Esophagus squamous epithelium (tissue), 5 donors: ENCODE measurements at regions not wholly inside any gene's neighbourhood (a gene's known extent, or its start where the extent isn't known, plus 50 kb on each side); places are given as distances from the start of the nearest gene placed in this dataset.

Experiments used
- DNase-seq: peaks from one replicate; lab custom pipeline; 2025; lab: John Stamatoyannopoulos, UW
- H3K27ac ChIP-seq, 4 donors: fragments of 200-600 bp; sonication (generic); one replicate each; pipeline ENCODE4 v1.5.1; 2016 to 2019; ENCODE audit warnings: mild to moderate bottlenecking in 1 of 4
- H3K27me3 ChIP-seq, 4 donors: fragments of 200-600 bp; sonication (generic); 1 replicate in 3 of 4; 2 replicates in 1 of 4; pipeline versions ENCODE4 v1.5.1 to v1.6.0; 2017 to 2021; ENCODE audit warnings: antibody characterized with exemption in 1 of 4
- H3K36me3 ChIP-seq, 3 donors: fragments of 200-600 bp; sonication (generic); one replicate each; pipeline ENCODE4 v1.5.1; 2016 to 2019
- H3K4me1 ChIP-seq, 3 donors: fragments of 200-600 bp; sonication (generic); one replicate each; pipeline ENCODE4 v1.5.1; 2017 to 2019
- H3K4me3 ChIP-seq, 4 donors: fragments of 200-600 bp; sonication (generic); 1 replicate in 3 of 4; 2 replicates in 1 of 4; pipeline ENCODE4 v1.5.1; 2016 to 2019; ENCODE audit warnings: mild to moderate bottlenecking in 2 of 4, moderate library complexity in 1 of 4
- H3K9me3 ChIP-seq, 3 donors: fragments of 200-600 bp; sonication (generic); one replicate each; pipeline ENCODE4 v1.5.1; 2016 to 2019
- POLR2A ChIP-seq, 4 donors: fragments of 450-650 bp; IDR thresholded peaks; one replicate each; pipeline ENCODE4 v1.6.1; 2017; ENCODE audit warnings: antibody characterized with exemption in 4 of 4, mild to moderate bottlenecking in 4 of 4, moderate library complexity in 3 of 4
- WGBS, 2 donors: methylation state at CpG; one replicate each; pipeline ENCODE4 v1.1.5; 2018; 5-methylcytosine and 5-hydroxymethylcytosine counted together
- intact Hi-C: fragments of 100-400 bp; cut with DNase I; formaldehyde crosslinking; loops from one replicate; pipeline ENCODE4 v1.15.0; 2022
- TF ChIP-seq, protein P1 (sequence below), 6 experiments: fragments of 450-650 bp in 4 of 6; fragments of 200-600 bp in 2 of 6; sonication (generic) in 2 of 6; IDR thresholded peaks; one replicate each; pipeline ENCODE4 v1.5.1; 2016 to 2019; ENCODE audit warnings: antibody characterized with exemption in 6 of 6, mild to moderate bottlenecking in 4 of 6, moderate library complexity in 4 of 6
- donor health status: DM: yes; HTN: yes; CAD: no.

DNA sequence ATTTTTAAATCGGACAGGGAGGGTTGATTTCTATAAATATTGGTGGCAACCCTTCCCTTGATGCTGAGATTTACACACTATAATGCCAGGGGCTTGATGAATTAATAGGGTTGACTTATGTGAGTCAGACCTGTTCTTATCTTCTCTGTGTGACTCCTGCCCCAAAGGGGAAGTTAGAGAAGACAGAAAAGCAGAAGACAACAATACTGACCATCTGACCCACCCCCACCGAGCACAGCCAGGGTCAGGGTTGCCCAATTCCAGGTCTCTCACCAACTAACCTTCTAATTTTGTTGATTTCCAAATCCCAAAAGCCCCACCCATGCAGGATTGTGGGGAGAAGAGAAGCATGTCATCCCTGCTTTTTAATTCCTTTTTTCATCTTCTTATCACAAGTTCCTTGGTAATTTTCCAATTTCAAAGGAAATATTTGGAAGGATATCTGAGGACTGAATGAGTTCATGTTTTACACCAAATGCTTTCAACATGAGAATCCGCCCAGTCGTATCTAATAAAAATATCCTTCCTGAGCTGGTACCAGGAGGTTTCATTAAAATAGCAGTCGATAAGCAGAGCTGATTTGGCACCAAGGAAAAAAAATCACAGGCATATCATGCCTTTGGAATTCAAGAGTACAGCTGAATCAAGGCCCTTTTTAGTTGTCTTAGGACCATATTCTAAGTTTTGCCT lies 603.4 kb upstream of the CDH11 start:
- H3K9me3 ChIP-seq, result no peaks in the 10 kb centered on the region
- no peak for DNase-seq

DNA sequence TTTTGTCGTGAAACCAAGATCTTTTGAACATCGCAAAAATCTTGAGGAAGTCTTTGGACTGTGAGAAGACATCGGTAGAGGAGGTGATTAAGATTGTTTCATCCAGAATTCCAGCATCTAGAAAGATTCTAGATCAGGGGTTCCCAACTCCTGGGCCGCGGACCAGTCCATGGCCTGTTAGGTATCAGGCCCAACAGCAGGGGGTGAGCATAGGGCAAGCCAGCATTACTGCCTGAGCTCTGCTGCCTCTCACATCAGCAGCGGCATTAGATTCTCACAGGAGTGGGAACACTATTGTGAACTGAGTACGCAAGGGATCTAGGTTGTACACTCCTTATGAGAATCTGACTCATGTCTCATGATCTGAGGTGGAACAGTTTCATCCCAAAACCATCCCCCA lies 600.6 kb upstream of the CDH11 start:
- H3K9me3 ChIP-seq, result no peaks in the 10 kb centered on the region
- H3K4me1 ChIP-seq, result peaks cover 0 to 4% (median under 1%) of the 10 kb centered on the region in 3 donors
- no peaks in the 10 kb centered on the region for H3K36me3 ChIP-seq
- no peaks in the 10 kb centered on the region for H3K27me3 ChIP-seq
- intact Hi-C loops, result no loop called here
- no peak overlapping the region for H3K27ac ChIP-seq
- no peak for TF ChIP-seq POLR2A (IDR thresholded peaks at IDR 0.05)
- TF ChIP-seq, protein P1, sequence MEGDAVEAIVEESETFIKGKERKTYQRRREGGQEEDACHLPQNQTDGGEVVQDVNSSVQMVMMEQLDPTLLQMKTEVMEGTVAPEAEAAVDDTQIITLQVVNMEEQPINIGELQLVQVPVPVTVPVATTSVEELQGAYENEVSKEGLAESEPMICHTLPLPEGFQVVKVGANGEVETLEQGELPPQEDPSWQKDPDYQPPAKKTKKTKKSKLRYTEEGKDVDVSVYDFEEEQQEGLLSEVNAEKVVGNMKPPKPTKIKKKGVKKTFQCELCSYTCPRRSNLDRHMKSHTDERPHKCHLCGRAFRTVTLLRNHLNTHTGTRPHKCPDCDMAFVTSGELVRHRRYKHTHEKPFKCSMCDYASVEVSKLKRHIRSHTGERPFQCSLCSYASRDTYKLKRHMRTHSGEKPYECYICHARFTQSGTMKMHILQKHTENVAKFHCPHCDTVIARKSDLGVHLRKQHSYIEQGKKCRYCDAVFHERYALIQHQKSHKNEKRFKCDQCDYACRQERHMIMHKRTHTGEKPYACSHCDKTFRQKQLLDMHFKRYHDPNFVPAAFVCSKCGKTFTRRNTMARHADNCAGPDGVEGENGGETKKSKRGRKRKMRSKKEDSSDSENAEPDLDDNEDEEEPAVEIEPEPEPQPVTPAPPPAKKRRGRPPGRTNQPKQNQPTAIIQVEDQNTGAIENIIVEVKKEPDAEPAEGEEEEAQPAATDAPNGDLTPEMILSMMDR (IDR thresholded peaks at IDR 0.05), result no peak
- 84 to 89% methylated on average over 3 to 7 of the region's 7 CpGs for WGBS, 2 donors
- no peak for DNase-seq
- H3K4me3 ChIP-seq, result no peak overlapping the region

More for the DNA sequence above, 603.4 kb upstream of the CDH11 start:
- peaks cover 0 to 16% (median 5%) of the 10 kb centered on the region in 3 donors for H3K4me1 ChIP-seq
- no peaks in the 10 kb centered on the region for H3K36me3 ChIP-seq
- intact Hi-C loops, result no loop called here
- TF ChIP-seq, protein P1 (IDR thresholded peaks at IDR 0.05), result no peak
- TF ChIP-seq POLR2A (IDR thresholded peaks at IDR 0.05), result no peak
- 51 to 57% methylated on average over 5 of the region's 5 CpGs for WGBS, 2 donors
- no peak overlapping the region for H3K4me3 ChIP-seq
- no peaks in the 10 kb centered on the region for H3K27me3 ChIP-seq
- no peak overlapping the region for H3K27ac ChIP-seq

DNA sequence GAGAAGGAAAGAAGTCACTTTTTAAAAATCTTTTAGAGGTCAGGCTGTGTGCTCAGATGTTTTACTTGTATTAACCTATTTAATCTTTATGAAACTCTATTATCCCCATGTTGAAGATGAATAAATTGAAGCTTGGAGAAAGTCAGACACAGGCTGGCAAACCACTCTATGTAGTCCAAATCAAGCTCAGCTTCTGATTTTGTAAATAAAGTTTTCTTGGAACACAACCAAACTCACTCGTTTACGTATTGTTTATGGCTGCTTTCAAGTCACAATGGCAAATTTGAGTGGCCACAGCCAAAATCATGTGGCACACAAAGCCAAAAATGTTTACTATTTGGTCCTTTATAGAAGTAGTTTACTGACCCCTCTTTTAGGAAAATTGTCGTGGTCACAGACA lies 596.0 kb upstream of the CDH11 start:
- peaks cover 0 to 10% (median 0%) of the 10 kb centered on the region in 4 donors for H3K27me3 ChIP-seq
- no peak overlapping the region for H3K4me3 ChIP-seq
- H3K36me3 ChIP-seq, result no peaks in the 10 kb centered on the region
- no peaks in the 10 kb centered on the region for H3K4me1 ChIP-seq
- DNase-seq, result no peak
- H3K27ac ChIP-seq, result no peak overlapping the region
- TF ChIP-seq, protein P1 (IDR thresholded peaks at IDR 0.05), result no peak
- TF ChIP-seq POLR2A (IDR thresholded peaks at IDR 0.05), result no peak
- WGBS, 2 donors, result 53 to 69% methylated on average over 3 of the region's 3 CpGs
- H3K9me3 ChIP-seq, result no peaks in the 10 kb centered on the region
- intact Hi-C loops, result no loop called here

DNA sequence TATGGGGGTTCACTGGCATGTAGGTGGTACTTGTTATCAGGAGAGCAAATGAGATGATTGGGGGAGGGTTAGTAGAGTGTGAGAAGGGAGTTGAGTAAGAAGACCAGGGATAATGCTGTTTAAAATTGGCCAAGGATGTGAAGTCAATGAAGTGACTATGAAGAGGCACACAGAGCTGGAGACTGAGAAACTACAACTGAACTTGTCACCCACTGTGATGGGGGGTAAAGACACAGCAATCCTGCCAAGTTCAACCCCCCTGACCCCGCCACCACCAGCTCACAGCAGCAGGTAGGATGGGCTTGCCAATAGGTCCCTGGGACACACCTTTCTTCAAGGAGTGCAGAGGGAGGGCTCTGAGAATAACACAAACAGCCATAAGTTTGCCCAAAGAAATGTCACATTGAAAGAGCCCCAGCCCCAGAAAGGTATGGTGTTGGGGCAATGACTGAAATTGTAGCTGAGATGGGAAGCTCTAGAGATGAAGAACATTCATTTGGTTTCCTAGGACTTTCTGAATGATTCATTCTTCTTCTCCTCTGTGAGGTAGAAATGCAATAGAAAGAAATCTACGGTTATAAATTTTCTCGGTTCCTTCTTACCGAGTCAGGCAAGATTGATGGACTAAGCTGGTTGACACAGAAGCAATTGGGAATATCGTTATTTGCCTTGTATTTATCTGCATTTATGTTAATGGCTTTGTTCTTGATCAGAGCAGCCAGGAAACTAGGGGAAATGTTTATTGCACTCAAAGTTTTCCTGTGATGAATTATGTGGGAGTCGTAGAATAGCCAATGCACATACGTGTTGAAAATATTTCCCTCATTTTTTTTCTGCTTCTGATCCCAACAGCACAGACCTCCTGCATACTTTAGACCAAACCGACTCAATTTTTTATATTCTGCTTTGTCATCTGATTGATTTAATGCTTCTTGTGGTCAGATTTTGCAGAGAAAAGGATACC lies 595.2 kb upstream of the CDH11 start:
- 37 to 60% methylated on average over 7 to 8 of the region's 8 CpGs for WGBS, 2 donors

More for the DNA sequence above, 595.2 kb upstream of the CDH11 start:
- no peak for DNase-seq
- H3K36me3 ChIP-seq, result no peaks in the 10 kb centered on the region
- TF ChIP-seq, protein P1 (IDR thresholded peaks at IDR 0.05), result no peak
- TF ChIP-seq POLR2A (IDR thresholded peaks at IDR 0.05), result no peak
- H3K4me3 ChIP-seq, result no peak overlapping the region
- intact Hi-C loops, result no loop called here
- H3K9me3 ChIP-seq, result no peaks in the 10 kb centered on the region
- H3K4me1 ChIP-seq, result no peaks in the 10 kb centered on the region
- no peak overlapping the region for H3K27ac ChIP-seq
- peaks cover 0 to 10% (median 0%) of the 10 kb centered on the region in 4 donors for H3K27me3 ChIP-seq
